Kidney epithelial cell (primary cell): ENCODE measurements at regions not wholly inside any gene's neighbourhood (a gene's known extent, or its start where the extent isn't known, plus 50 kb on each side); places are given as distances from the start of the nearest gene placed in this dataset.
A peak's percentile ranks its signal among the peaks of the same experiment; 100 is the strongest.

Source experiments
- DNase-seq: peaks from one replicate; pipeline ENCODE4 v3.0.0-alpha.2; 2010; ENCODE audit warnings: low read depth
- H3K27me3 ChIP-seq: 2 replicates; pipeline ENCODE4 v1.6.0; 2011; ENCODE audit warnings: low read length; ENCODE audit not compliant: control insufficient read depth, insufficient read depth
- H3K36me3 ChIP-seq: 2 replicates; pipeline ENCODE4 v1.5.1; 2011; ENCODE audit warnings: low read length; ENCODE audit not compliant: control insufficient read depth, insufficient read depth
- H3K4me3 ChIP-seq: 2 replicates; pipeline ENCODE4 v1.5.1; 2011; ENCODE audit warnings: low read depth, mild to moderate bottlenecking, control low read depth, low read length
- TF ChIP-seq, protein P1 (sequence below): IDR thresholded peaks from 2 replicates; pipeline ENCODE4 v1.5.1; 2011; ENCODE audit warnings: mild to moderate bottlenecking, moderate library complexity, low read length, control low read depth, inconsistent platforms; ENCODE audit not compliant: insufficient read depth, poor library complexity, severe bottlenecking

- TF ChIP-seq, protein P1, sequence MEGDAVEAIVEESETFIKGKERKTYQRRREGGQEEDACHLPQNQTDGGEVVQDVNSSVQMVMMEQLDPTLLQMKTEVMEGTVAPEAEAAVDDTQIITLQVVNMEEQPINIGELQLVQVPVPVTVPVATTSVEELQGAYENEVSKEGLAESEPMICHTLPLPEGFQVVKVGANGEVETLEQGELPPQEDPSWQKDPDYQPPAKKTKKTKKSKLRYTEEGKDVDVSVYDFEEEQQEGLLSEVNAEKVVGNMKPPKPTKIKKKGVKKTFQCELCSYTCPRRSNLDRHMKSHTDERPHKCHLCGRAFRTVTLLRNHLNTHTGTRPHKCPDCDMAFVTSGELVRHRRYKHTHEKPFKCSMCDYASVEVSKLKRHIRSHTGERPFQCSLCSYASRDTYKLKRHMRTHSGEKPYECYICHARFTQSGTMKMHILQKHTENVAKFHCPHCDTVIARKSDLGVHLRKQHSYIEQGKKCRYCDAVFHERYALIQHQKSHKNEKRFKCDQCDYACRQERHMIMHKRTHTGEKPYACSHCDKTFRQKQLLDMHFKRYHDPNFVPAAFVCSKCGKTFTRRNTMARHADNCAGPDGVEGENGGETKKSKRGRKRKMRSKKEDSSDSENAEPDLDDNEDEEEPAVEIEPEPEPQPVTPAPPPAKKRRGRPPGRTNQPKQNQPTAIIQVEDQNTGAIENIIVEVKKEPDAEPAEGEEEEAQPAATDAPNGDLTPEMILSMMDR = peak; percentile 41
- H3K4me3 ChIP-seq = no peak overlapping the region
- DNase-seq = no peak
- no peaks in the 10 kb centered on the region for H3K36me3 ChIP-seq
- H3K27me3 ChIP-seq = no peaks in the 10 kb centered on the region
Measured at GRCh38 chr2:179354739-179355537, 90.3 kb upstream of the SESTD1 start.

- DNase-seq = no peak
- TF ChIP-seq, protein P1 = no peak
- no peaks in the 10 kb centered on the region for H3K36me3 ChIP-seq
Measured at GRCh38 chr2:179354296-179354695, 89.7 kb upstream of the SESTD1 start.

DNA sequence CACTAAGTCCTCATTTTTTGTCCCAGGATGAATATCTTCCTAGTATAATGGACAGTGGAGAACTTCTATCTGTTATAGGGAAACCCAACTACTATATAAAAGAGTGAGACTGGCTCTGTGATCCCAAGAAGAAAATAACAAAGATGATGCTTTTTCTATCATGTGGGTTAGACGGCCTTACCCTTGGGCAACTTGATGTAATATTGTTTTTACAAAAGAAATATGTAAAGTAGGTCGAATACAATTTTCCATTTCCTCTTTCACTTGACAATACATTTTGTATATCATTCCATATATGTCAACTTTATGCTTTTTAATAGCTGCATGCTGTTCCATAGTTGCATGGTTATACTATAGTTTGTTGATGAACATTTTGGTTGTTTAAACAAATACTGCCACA, 87.5 kb upstream of the SESTD1 start:
- H3K4me3 ChIP-seq = no peak overlapping the region
- TF ChIP-seq, protein P1 = no peak
- H3K36me3 ChIP-seq = no peaks in the 10 kb centered on the region
- H3K27me3 ChIP-seq = no peaks in the 10 kb centered on the region
- DNase-seq = no peak

More at GRCh38 chr2:179354296-179354695, 89.7 kb upstream of the SESTD1 start:
- no peak overlapping the region for H3K4me3 ChIP-seq
- H3K27me3 ChIP-seq = no peaks in the 10 kb centered on the region

- Histone ChIP-seq H3K4me3 (no peak overlapping the region), H3K36me3 (no peaks in the 10 kb centered on the region), H3K27me3 (no peaks in the 10 kb centered on the region)
- DNase-seq = no peak
- TF ChIP-seq, protein P1 = no peak
Measured at GRCh38 chr2:179351057-179351456, 86.4 kb upstream of the SESTD1 start.

- Histone ChIP-seq H3K27me3 (no peaks in the 10 kb centered on the region), H3K36me3 (no peaks in the 10 kb centered on the region), H3K4me3 (no peak overlapping the region)
- TF ChIP-seq, protein P1 = no peak
- DNase-seq = no peak
Measured at GRCh38 chr2:179349670-179350303, 85.2 kb upstream of the SESTD1 start.
